H1 (cell line): ENCODE measurements at regions not wholly inside any gene's neighbourhood (a gene's known extent, or its start where the extent isn't known, plus 50 kb on each side); places are given as distances from the start of the nearest gene placed in this dataset.

ENCODE experiments used
- CTCF ChIA-PET: fragments of 300-600 bp; sonication (Branson Sonifier 250); formaldehyde crosslinking; loops from one replicate; lab custom pipeline; 2021; ENCODE audit not compliant: partially characterized antibody; lab: Charles Lee
- POLR2A ChIA-PET: fragments of 300-600 bp; sonication (Branson Sonifier 250); formaldehyde crosslinking; loops from one replicate; lab custom pipeline; 2021; ENCODE audit warnings: inconsistent platforms; ENCODE audit not compliant: partially characterized antibody; lab: Charles Lee
- DNase-seq, 2 experiments: peaks; one replicate each; pipeline versions ENCODE4 v3.0.0 to v3.0.0-alpha.2; 2010 to 2022; ENCODE audit warnings: low spot score in 2 of 2, low read depth in 1 of 2, mixed read lengths in 1 of 2
- FAIRE-seq: peaks from 2 replicates; lab custom pipeline; 2011; peaks lifted over from hg19 to GRCh38; lab: Jason Lieb, UNC
- H2AFZ ChIP-seq: 2 replicates; pipeline ENCODE4 v1.8.1; 2012; ENCODE audit warnings: low read length, inconsistent platforms
- H2AK5ac ChIP-seq: 2 replicates; pipeline ENCODE4 v1.6.1; 2013; ENCODE audit warnings: low read depth, low read length
- H2BK120ac ChIP-seq: replicated peaks from 2 replicates; pipeline ENCODE3; 2013; ENCODE audit warnings: low read depth, low read length, inconsistent platforms
- H2BK12ac ChIP-seq: 2 replicates; pipeline ENCODE4 v1.6.1; 2013; ENCODE audit warnings: low read depth, low read length
- H2BK15ac ChIP-seq: 2 replicates; pipeline ENCODE4 v1.6.1; 2013; ENCODE audit warnings: low read length
- H2BK20ac ChIP-seq: 2 replicates; pipeline ENCODE4 v1.6.1; 2013; ENCODE audit warnings: low read length
- H2BK5ac ChIP-seq: 2 replicates; pipeline ENCODE4 v1.6.1; 2013; ENCODE audit warnings: low read depth, low read length
- H3K14ac ChIP-seq: 2 replicates; pipeline ENCODE4 v1.6.1; 2013; ENCODE audit warnings: inconsistent platforms; ENCODE audit not compliant: insufficient read length
- H3K18ac ChIP-seq: 2 replicates; pipeline ENCODE4 v1.6.1; 2013; ENCODE audit warnings: low read length; ENCODE audit errors: extremely low read depth
- H3K23ac ChIP-seq: 2 replicates; pipeline ENCODE4 v1.6.1; 2013; ENCODE audit warnings: inconsistent platforms; ENCODE audit not compliant: insufficient read length
- H3K23me2 ChIP-seq: 2 replicates; pipeline ENCODE4 v1.6.1; 2013; ENCODE audit warnings: low read depth, low read length
- H3K27ac ChIP-seq: 2 replicates; pipeline ENCODE4 v1.6.1; 2011; ENCODE audit warnings: low read depth, low read length, inconsistent platforms
- H3K27me3 ChIP-seq, 4 experiments: replicated peaks in 1 of 4; 1 replicate in 1 of 4; 2 replicates in 3 of 4; pipeline versions ENCODE4 v1.6.1 to v1.8.1; 2011 to 2013; ENCODE audit warnings: low read length in 3 of 4, mild to moderate bottlenecking in 3 of 4, inconsistent platforms in 2 of 4, mixed read lengths in 2 of 4, moderate library complexity in 1 of 4; ENCODE audit not compliant: control insufficient read depth in 3 of 4, insufficient read depth in 3 of 4; ENCODE audit errors: extremely low read depth in 1 of 4
- H3K36me3 ChIP-seq, 4 experiments: 2 replicates each; pipeline versions ENCODE4 v1.6.1 to v1.8.1; 2011 to 2013; ENCODE audit warnings: mild to moderate bottlenecking in 4 of 4, low read length in 3 of 4, moderate library complexity in 2 of 4, control low read depth in 1 of 4, inconsistent platforms in 1 of 4; ENCODE audit not compliant: insufficient read depth in 4 of 4, control insufficient read depth in 2 of 4
- H3K4ac ChIP-seq: replicated peaks from 2 replicates; pipeline ENCODE3; 2013; ENCODE audit warnings: low read length, low read depth, mixed read lengths, inconsistent platforms; ENCODE audit not compliant: insufficient read length
- H3K4me1 ChIP-seq, 4 experiments: replicated peaks in 1 of 4; 1 replicate in 1 of 4; 2 replicates in 3 of 4; pipeline versions ENCODE4 v1.6.1 to v1.8.1; 2011 to 2013; ENCODE audit warnings: low read length in 3 of 4, inconsistent platforms in 2 of 4, mixed read lengths in 1 of 4; ENCODE audit not compliant: insufficient read depth in 4 of 4, control insufficient read depth in 3 of 4
- H3K4me2 ChIP-seq, 2 experiments: 2 replicates each; pipeline versions ENCODE4 v1.6.1 to v1.8.1; 2011 to 2013; ENCODE audit warnings: low read depth in 2 of 2, low read length in 2 of 2, control low read depth in 1 of 2, inconsistent platforms in 1 of 2, mild to moderate bottlenecking in 1 of 2; ENCODE audit not compliant: insufficient read depth in 1 of 2
- H3K4me3 ChIP-seq, 4 experiments: fragments of 200-600, 300-600 bp in 1 of 4; sonication (generic), shearing (Covaris generic), sonication (Bioruptor Twin) in 1 of 4; 2 replicates each; pipeline versions ENCODE4 v1.5.1 to v1.8.1; 2011 to 2016; ENCODE audit warnings: low read length in 4 of 4, low read depth in 3 of 4, control low read depth in 2 of 4, inconsistent platforms in 2 of 4, mild to moderate bottlenecking in 2 of 4, mixed read lengths in 1 of 4, moderate library complexity in 1 of 4; ENCODE audit not compliant: insufficient read depth in 2 of 4; ENCODE audit errors: extremely low read depth in 1 of 4
- H3K56ac ChIP-seq: replicated peaks from 2 replicates; pipeline ENCODE3; 2013; ENCODE audit warnings: low read depth, mild to moderate bottlenecking, mixed read lengths, low read length, inconsistent platforms; ENCODE audit not compliant: insufficient read length
- H3K79me1 ChIP-seq: 2 replicates; pipeline ENCODE4 v1.6.1; 2013; ENCODE audit warnings: low read depth, low read length, control low read depth
- H3K79me2 ChIP-seq, 2 experiments: 2 replicates each; pipeline versions ENCODE4 v1.6.1 to v1.8.1; 2012 to 2013; ENCODE audit warnings: low read length in 2 of 2, mild to moderate bottlenecking in 2 of 2, inconsistent platforms in 1 of 2; ENCODE audit not compliant: insufficient read depth in 2 of 2, control insufficient read depth in 1 of 2
- H3K9ac ChIP-seq, 4 experiments: replicated peaks in 1 of 4; 1 replicate in 1 of 4; 2 replicates in 3 of 4; pipeline versions ENCODE4 v1.6.1 to v1.8.1; 2011 to 2013; ENCODE audit warnings: low read depth in 3 of 4, low read length in 3 of 4, control low read depth in 2 of 4, mild to moderate bottlenecking in 2 of 4, moderate library complexity in 2 of 4, inconsistent platforms in 1 of 4; ENCODE audit errors: extremely low read depth in 1 of 4
- H3K9me3 ChIP-seq, 2 experiments: 2 replicates each; pipeline versions ENCODE4 v1.6.1 to v1.8.1; 2012 to 2013; ENCODE audit warnings: mild to moderate bottlenecking in 2 of 2, moderate library complexity in 2 of 2, control low read depth in 1 of 2, inconsistent platforms in 1 of 2, low read depth in 1 of 2, low read length in 1 of 2, mixed read lengths in 1 of 2; ENCODE audit not compliant: insufficient read depth in 2 of 2
- H4K20me1 ChIP-seq, 2 experiments: replicated peaks in 1 of 2; 2 replicates each; pipeline versions ENCODE3 to v1.8.1; 2011 to 2013; ENCODE audit warnings: inconsistent platforms in 2 of 2, low read length in 2 of 2, mild to moderate bottlenecking in 1 of 2; ENCODE audit not compliant: insufficient read depth in 2 of 2, control insufficient read depth in 1 of 2
- H4K5ac ChIP-seq: 2 replicates; pipeline ENCODE4 v1.6.1; 2013; ENCODE audit warnings: low read length, low read depth, mixed read lengths, inconsistent platforms; ENCODE audit not compliant: insufficient read length
- H4K8ac ChIP-seq: 2 replicates; pipeline ENCODE4 v1.8.0; 2013; ENCODE audit warnings: mild to moderate bottlenecking, moderate library complexity, low read length, inconsistent platforms; ENCODE audit not compliant: insufficient read depth; ENCODE audit errors: extremely low read depth
- H4K91ac ChIP-seq: replicated peaks from 2 replicates; pipeline ENCODE3; 2013; ENCODE audit warnings: low read length, mixed read lengths, inconsistent platforms; ENCODE audit not compliant: insufficient read length
- KDM1A ChIP-seq: fragments of 200-600, 300-600 bp; sonication (generic); IDR thresholded peaks from 2 replicates; pipeline ENCODE4 v1.7.1; 2016; ENCODE audit warnings: mild to moderate bottlenecking, low read length, borderline replicate concordance
- KDM4A ChIP-seq: IDR thresholded peaks from one replicate; pipeline ENCODE4 v1.7.1; 2012; ENCODE audit warnings: low read depth, mild to moderate bottlenecking, moderate library complexity, low read length, inconsistent platforms; ENCODE audit not compliant: severe bottlenecking
- NANOG ChIP-seq: IDR thresholded peaks from 2 replicates; pipeline ENCODE4 v1.6.1; 2011; ENCODE audit warnings: low read length, low read depth, mild to moderate bottlenecking, inconsistent platforms; ENCODE audit not compliant: insufficient read depth, poor library complexity, severe bottlenecking
- RAD21 ChIP-seq, 2 experiments: IDR thresholded peaks in 1 of 2; conservative IDR thresholded peaks in 1 of 2; 2 replicates each; pipeline ENCODE4 v1.6.1; 2011; ENCODE audit warnings: low read depth in 2 of 2, low read length in 2 of 2, improper control_type of control experiment in 1 of 2, inconsistent platforms in 1 of 2, mild to moderate bottlenecking in 1 of 2, moderate library complexity in 1 of 2
- RXRA ChIP-seq: IDR thresholded peaks from 2 replicates; pipeline ENCODE4 v1.6.1; 2011; ENCODE audit warnings: low read depth, mild to moderate bottlenecking, low read length, moderate library complexity; ENCODE audit not compliant: insufficient read depth
- WGBS, 2 experiments: shearing (Covaris generic) in 1 of 2; methylation state at CpG; one replicate each; pipeline versions ENCODE4 v1.1.6 to v1.1.7; 2013 to 2015; ENCODE audit warnings: low lambda C conversion rate in 2 of 2, mixed read lengths in 2 of 2, inconsistent platforms in 1 of 2, low coverage in 1 of 2, missing lambda C conversion rate in 1 of 2; ENCODE audit not compliant: insufficient replicate concordance in 2 of 2, insufficient coverage in 1 of 2, insufficient read length in 1 of 2; ENCODE audit errors: extremely low coverage in 1 of 2, missing lambda C conversion rate in 1 of 2; 5-methylcytosine and 5-hydroxymethylcytosine counted together

GRCh38 chr13:80740071-80740470 is 399.1 kb upstream of the SPRY2 start:
- H2BK12ac ChIP-seq = no peak overlapping the region
- no peak overlapping the region for H4K5ac ChIP-seq
- H2AFZ ChIP-seq = no peak overlapping the region; the same call in 1 of the 2 replicates
- H2BK120ac ChIP-seq = no peak overlapping the region
- POLR2A ChIA-PET = no interaction called here
- no peaks in the 10 kb centered on the region for H3K27me3 ChIP-seq
- CTCF ChIA-PET = no interaction called here
- no peak overlapping the region for H4K8ac ChIP-seq
- no peak overlapping the region for H3K56ac ChIP-seq
- no peak overlapping the region for H3K4me3 ChIP-seq
- no peaks in the 10 kb centered on the region for H3K36me3 ChIP-seq
- no peaks in the 10 kb centered on the region; a peak in 1 of 7 replicates for H3K4me1 ChIP-seq
- H3K23ac ChIP-seq = no peak overlapping the region
- H3K9ac ChIP-seq = no peak overlapping the region
- H3K23me2 ChIP-seq = no peaks in the 10 kb centered on the region
- no peak overlapping the region for H3K4me2 ChIP-seq
- H3K4ac ChIP-seq = no peak overlapping the region
- H4K91ac ChIP-seq = no peak overlapping the region
- no peaks in the 10 kb centered on the region for H3K79me2 ChIP-seq
- no peak overlapping the region for H2BK20ac ChIP-seq
- no peak overlapping the region for H3K14ac ChIP-seq
- no peak overlapping the region for H2BK5ac ChIP-seq
- H3K27ac ChIP-seq = no peak overlapping the region
- FAIRE-seq = no peak
- no peak overlapping the region for H2BK15ac ChIP-seq
- 93% methylated on average over 2 of the region's 2 CpGs; no CpG with 5 or more reads in 1 of the 2 experiments for WGBS, 2 experiments
- no peak overlapping the region for H3K18ac ChIP-seq
- H4K20me1 ChIP-seq = no peaks in the 10 kb centered on the region
- no peaks in the 10 kb centered on the region for H3K79me1 ChIP-seq
- H3K9me3 ChIP-seq = no peaks in the 10 kb centered on the region
- H2AK5ac ChIP-seq = no peak overlapping the region
- DNase-seq = no peak
- TF ChIP-seq NANOG = no peak
- no peak for TF ChIP-seq RAD21 (IDR thresholded peaks at IDR 0.05 in 1 of 2, conservative IDR thresholded peaks at IDR 0.05 in 1 of 2; ENCODE audit: low read depth in 2 of 2, low read length in 2 of 2)
- TF ChIP-seq KDM1A = no peak
- TF ChIP-seq KDM4A = no peak
- no peak for TF ChIP-seq RXRA
- TF ChIP-seq, all 59 proteins: peak for 0
